Embryonic facial prominence (tissue), 1 donor: ENCODE measurements at regions not wholly inside any gene's neighbourhood (a gene's known extent, or its start where the extent isn't known, plus 50 kb on each side); places are given as distances from the start of the nearest gene placed in this dataset.

Experiments used
- DNase-seq: peaks from one replicate; pipeline ENCODE4 v3.0.0-alpha.2; 2016; ENCODE audit errors: extremely low spot score

DNA sequence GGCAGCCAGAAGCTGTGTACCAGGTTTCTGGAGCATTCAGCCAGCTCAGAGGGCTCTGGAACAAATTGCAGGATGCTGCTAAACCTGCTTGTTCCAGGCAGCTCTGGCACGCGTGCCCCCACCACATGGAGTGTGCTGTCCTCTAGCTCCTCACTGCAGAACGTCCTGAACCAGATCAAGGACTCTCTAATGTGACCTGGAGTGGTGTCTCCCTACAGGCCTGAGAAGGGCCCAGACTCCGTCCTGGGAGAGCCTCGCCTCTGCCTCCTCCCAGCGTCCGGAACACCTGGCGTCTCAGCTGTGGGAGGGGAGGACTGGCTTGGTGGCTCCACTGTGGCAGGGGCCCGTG is 115.6 kb upstream of the GPC1 start:
- DNase-seq, result no peak

GRCh38 chr2:240320204-240320993 is 115.1 kb upstream of the GPC1 start:
- no peak for DNase-seq

DNA sequence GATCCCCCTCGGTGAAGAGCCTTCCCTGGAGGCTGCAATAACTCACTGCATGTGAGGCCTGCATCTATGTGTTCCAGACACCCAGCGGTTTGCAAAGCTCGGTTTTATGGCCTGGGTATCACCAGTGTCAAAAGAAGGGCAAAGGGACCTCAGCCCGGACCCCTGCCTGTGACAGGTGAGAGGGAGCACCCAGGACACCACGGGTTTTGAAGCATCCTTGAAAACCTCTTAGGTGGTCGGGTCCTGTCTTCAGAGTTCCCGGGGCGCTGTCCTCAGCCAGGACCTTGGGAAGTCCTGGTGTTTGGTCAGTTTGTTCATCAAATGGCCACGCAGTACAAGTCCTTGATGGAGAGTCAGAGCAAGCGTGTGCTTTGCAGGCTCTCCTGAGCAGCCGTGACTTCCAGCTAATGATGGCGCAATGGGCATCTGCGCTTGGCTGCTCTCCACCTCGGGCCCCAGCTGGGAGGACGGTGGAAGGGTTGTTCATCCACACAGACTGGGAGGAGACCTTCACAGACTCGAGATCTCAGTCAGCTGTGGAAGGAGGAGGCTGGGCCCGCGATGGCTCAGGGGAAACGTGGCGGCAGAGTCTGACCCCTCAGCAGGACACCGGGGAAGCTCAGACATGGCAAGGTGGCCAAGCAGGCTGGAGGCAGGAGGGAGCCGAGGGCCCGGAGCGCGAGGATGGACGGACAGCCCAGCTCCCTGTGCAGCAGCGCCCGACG is 113.1 kb upstream of the GPC1 start:
- DNase-seq, result no peak

GRCh38 chr2:240322991-240323390 is 112.5 kb upstream of the GPC1 start:
- no peak for DNase-seq

DNA sequence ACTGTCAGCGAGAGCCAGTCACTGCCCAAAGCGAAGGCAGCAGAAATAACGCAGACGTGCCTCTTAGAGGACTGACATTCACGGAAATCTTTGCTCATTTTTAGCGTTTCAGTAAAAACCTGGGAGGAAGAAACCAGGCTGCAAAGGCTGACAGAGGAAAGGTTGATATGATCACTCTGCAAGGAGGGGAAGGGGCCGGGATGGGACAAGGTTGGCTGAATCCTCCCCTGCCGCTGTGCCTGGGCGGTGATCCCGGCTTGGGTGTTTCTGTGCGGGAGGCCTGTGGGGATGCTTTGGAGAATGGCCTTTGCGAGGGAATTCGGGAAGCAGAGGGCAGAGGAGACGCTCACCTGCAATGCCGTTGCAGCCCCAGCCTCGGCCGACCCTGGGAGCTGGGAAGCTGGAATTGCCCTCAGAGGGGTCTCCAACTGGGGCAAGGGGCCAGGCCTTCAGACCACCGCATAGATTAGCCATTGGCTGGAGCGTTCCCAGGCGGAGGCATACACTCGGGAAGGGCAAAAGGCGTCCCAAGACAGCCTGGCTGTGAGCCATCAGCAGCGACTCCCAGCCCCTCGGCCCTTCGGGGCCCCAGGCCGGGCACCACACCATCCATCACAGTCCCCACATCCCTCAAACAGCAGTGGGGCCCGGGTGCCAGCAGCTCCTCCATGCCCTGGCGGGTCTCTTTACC is 111.7 kb upstream of the GPC1 start:
- DNase-seq, result no peak

GRCh38 chr2:240324312-240325015 is 111.0 kb upstream of the GPC1 start:
- DNase-seq, result no peak

GRCh38 chr2:240325016-240326007 is 110.2 kb upstream of the GPC1 start:
- no peak for DNase-seq

DNA sequence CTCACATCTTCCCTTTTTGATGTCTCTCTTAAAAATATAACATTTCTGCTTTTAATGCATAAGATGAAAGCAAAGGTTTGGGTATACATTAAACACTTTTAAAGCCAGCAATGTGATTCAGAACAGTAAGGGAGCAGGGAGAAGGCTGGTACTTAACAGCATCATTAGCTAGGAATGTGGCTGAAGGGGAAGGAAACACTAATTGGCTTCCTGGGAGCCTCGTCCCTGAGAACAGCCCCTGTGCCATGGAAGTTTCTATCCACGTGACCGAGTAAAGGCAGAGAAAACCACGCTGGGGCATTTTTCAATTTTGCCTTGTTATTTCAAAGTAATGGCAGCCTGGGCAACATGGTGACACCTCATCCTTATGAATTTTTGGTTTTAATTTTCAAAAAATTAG is 109.2 kb upstream of the GPC1 start:
- DNase-seq, result no peak

DNA sequence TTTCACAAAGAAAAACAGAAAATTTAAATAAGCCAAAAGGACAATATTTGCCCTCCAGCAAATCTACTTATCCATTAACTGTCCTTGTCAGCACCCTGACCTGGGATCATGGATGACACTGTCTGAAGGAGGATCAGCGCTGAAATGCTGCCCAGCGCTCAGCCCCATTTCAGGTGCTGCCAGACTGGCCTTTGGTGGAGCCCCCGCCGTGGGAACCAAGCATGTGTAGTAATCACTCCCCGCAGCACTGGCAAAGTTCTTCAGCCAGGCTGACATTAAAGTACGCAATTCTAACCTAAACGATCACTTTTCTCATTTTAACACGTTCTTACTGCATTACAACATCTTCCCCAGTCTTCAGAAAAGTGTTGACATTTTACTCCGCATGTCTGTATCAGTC is 108.6 kb upstream of the GPC1 start:
- no peak for DNase-seq

DNA sequence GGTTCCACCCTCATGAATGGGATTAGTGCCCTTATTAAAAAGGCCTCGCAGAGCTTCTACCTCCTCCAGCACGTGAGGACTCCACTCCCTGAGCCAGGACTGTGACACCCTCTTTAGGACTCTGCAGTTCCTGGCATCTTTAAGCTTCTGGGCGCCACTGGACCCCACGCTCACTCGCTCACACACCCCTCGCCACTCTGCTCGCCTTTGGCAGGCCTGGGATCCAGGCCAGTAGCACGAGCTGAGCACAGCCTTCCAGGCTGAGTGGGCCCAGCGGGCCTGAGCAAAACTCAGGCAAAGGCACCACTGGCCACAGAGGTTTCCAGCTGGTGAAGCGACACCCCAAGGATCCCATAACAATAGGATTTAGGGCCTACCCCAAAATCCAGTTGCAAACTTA is 107.9 kb upstream of the GPC1 start:
- no peak for DNase-seq

GRCh38 chr2:240328526-240328925 is 106.9 kb upstream of the GPC1 start:
- DNase-seq, result no peak

DNA sequence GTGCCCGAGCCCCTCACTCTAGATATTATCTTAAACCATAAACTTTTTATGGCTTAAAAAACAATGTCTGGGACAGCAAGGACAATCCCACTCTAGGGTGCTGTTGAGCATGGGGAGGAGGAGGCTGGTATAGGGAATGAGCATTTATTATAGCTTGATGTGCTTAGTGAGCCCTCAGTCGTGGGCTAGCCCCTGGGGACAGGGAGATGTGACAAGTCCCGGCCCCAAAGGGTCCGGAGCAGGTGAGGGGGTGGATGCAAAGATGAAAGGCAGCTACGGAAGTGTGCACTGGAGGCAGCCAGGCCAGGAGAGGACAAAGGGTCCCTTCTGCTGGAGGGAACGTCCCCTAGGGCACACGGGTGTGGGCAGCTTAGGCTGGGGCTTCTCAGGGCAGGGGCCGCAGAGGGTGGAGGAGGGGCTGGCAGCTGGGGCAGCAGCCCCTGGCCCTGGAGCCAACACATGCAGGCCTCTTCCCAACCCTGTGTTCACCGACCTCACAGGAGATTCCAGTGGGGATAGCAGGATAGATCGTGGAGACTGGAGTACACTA is 106.3 kb upstream of the GPC1 start:
- DNase-seq, result no peak

GRCh38 chr2:240329778-240330177 is 105.7 kb upstream of the GPC1 start:
- DNase-seq, result no peak

DNA sequence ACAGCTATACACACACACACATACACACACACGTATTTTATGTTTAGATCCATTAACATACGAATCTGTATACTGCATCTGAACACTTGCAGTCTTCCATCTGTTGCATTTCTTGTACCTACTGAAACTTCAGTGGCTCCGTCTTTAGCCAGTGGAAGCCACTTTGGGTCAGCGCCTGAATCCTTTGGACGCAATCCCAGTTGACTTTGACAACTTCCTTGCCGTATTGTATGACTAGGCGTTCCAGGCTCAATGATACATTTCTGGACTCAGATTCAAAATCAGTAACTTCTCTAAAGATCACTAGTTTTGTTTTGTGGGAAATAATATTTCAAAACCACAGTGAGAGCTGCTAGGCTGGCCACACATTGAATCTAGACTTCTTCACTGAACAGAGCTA is 101.5 kb upstream of the GPC1 start:
- DNase-seq, result no peak

DNA sequence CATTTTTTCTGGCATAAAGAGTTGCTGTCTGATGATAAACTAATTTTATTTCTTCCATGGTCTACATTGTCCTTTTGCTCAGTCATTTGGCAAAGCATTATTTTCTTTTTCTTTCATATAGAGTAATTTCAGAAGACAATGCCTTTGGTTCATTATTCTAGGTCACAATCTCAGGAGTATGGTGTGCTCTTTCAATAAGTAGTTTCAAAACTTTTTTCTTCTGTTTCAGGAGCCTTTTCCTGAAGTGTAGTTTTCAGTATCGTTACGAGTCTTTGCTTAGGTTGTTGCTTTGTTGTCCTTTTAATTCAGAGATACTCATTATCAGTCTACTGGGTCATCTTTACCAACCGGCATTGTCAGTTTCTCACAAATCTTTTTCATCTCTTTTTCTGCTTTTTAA is 100.4 kb upstream of the GPC1 start:
- no peak for DNase-seq

DNA sequence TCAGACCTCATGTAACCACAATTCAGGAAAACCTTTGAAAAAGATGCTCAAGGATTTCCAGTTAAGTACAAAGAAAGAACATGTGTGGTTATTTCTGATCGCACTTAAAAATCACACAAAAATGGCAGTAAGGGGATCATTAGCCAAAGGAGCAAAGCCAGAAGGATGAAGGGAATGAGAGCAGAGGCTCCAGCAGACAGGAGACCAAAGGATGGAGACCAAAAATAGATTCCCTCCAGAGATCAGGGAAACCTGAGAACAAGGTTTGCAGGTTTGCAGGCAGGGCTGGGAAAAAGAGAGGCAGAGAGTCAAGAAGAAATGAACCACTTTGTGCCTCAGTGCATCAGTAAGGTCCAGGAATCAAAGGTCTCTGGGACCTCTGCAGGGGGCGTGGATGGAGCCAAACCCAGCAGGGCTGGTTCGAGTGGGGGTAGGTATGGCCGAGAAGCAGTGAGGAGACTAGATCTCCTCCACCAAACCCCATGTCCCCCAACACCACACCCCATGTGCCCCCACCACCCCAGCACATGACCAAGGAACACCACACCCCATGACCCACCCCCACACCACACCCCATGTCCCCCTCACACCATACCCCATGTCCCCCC is 98.5 kb upstream of the GPC1 start:
- DNase-seq, result no peak

DNA sequence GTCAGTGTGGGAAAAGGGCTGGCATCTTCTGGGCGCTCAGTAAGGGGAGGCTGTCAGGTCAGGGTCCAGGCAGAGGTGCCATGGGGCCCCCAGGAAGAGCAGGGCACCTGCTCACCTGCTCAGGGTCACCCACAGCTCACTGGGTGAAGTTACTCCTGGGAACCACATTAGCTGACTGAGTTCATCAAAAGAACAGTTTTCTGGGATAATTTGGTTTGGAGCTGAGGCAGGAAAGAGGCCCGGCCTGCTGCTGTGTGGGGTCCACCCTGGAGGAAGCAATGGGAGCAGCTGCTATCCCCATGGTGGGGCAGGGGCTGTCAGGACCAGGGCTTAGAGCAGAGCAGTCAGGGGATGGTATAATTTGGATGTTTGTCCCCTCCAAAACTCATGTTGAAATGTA is 97.2 kb upstream of the GPC1 start:
- DNase-seq, result no peak

DNA sequence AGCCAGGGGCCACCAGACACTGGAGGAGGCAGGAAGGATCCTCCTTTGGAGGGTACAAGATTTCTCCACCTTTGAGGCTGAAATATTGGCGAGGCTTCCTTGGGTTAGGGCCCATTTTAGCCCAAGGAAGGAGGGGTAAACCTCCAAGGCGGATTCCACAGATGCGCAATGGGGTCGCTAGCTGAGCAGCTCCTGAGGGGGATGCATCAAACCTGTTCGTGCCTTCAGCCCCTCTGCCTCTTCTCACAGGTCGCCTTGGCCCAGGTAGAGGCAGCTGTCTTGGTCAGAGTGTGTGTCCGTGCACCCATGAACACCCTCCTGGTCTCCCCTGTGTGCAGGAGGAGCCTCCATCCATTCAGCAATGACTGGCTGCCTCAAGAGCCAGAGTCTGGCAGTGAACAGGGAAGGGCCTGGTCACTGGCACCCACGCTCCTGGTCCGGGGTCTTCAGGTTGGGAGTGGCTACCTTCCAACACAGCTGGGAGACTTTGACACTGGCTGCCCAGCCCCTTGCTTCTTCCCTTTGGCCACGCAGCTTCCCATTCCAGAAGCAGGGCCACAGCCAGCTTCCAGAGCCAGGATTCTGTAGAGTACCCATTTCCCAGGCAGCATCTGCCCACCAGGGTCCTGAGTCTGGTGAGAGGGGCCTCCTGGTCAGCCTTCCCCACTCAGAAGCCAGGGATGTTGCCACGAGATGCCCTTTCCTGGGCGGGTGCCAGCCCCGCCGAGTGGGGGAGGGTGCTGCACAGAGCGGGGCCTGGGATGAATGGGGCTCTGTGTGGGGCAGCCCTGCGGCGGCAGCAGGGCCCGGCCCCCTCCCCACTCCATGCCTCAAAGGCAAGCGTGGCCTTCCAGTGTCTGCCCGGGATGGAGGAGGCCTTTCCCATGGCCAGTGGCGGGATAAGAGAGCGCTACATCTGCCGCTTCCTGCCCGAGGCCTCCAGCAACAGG is 95.8 kb upstream of the GPC1 start:
- no peak for DNase-seq

DNA sequence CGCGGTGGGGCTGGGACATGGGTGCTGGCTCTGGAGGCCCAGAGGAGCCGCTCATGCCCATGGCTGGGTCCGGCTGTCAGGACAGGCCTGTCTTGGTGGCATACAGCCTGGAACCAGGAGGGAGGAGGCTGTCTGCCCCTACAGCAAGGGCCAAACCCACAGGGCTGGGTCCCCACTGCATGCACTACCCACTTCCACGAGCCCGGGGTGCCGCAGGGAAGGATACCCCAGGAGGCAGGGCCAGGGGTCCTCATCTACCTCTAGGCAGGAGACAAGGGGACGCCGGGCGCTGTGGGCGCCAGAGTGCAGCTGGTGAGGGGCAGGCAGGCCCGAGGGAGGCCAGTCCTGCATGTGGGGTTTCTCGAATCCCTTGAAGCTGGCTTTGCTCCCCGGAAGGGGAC is 95.1 kb upstream of the GPC1 start:
- DNase-seq, result no peak
